Cerebellar cortex (tissue), 1 donor: ENCODE measurements at regions not wholly inside any gene's neighbourhood (a gene's known extent, or its start where the extent isn't known, plus 50 kb on each side); places are given as distances from the start of the nearest gene placed in this dataset.
"Not testable (repeated sequence)": the region's sequence is repeated elsewhere in the genome, so short reads cannot be mapped to it uniquely, and the experiment has no call there.

ENCODE experiments used
- DNase-seq: peaks from one replicate; pipeline ENCODE4 v3.0.0-alpha.2; 2015; ENCODE audit warnings: low spot score

- DNase-seq = no peak
Measured at GRCh38 chr13:90454002-90454636, 893.4 kb upstream of the MIR17HG start.

GRCh38 chr13:90455067-90455466 lies 892.4 kb upstream of the MIR17HG start:
- no peak for DNase-seq

GRCh38 chr13:90455823-90456222 lies 891.7 kb upstream of the MIR17HG start:
- no peak for DNase-seq

GRCh38 chr13:90461398-90461797 lies 886.1 kb upstream of the MIR17HG start:
- no peak for DNase-seq

GRCh38 chr13:90477216-90477615 lies 870.3 kb upstream of the MIR17HG start:
- DNase-seq = peak; percentile 12

GRCh38 chr13:90483906-90484305 lies 863.6 kb upstream of the MIR17HG start:
- no peak for DNase-seq

- peak; percentile 91 for DNase-seq
Measured at GRCh38 chr13:90485436-90485835, 862.1 kb upstream of the MIR17HG start.

GRCh38 chr13:90492872-90493271 lies 854.6 kb upstream of the MIR17HG start:
- no peak for DNase-seq

GRCh38 chr13:90493667-90494066 lies 853.8 kb upstream of the MIR17HG start:
- no peak for DNase-seq

- DNase-seq = not testable (repeated sequence)
Measured at GRCh38 chr13:90494849-90495248, 852.6 kb upstream of the MIR17HG start.

GRCh38 chr13:90498096-90498495 lies 849.4 kb upstream of the MIR17HG start:
- no peak for DNase-seq

- DNase-seq = no peak
Measured at GRCh38 chr13:90498816-90499215, 848.7 kb upstream of the MIR17HG start.

GRCh38 chr13:90500569-90500968 lies 846.9 kb upstream of the MIR17HG start:
- no peak for DNase-seq

GRCh38 chr13:90502153-90502552 lies 845.3 kb upstream of the MIR17HG start:
- no peak for DNase-seq

GRCh38 chr13:90502762-90503161 lies 844.7 kb upstream of the MIR17HG start:
- DNase-seq = no peak

- no peak for DNase-seq
Measured at GRCh38 chr13:90510319-90510718, 837.2 kb upstream of the MIR17HG start.

GRCh38 chr13:90511903-90512302 lies 835.6 kb upstream of the MIR17HG start:
- no peak for DNase-seq

GRCh38 chr13:90514712-90515111 lies 832.8 kb upstream of the MIR17HG start:
- not testable (repeated sequence) for DNase-seq

GRCh38 chr13:90518417-90518816 lies 829.1 kb upstream of the MIR17HG start:
- DNase-seq = no peak

- no peak for DNase-seq
Measured at GRCh38 chr13:90519157-90519556, 828.3 kb upstream of the MIR17HG start.

- no peak for DNase-seq
Measured at GRCh38 chr13:90526711-90527110, 820.8 kb upstream of the MIR17HG start.

- no peak for DNase-seq
Measured at GRCh38 chr13:90531744-90532143, 815.7 kb upstream of the MIR17HG start.

GRCh38 chr13:90532861-90533492 lies 814.5 kb upstream of the MIR17HG start:
- no peak for DNase-seq

GRCh38 chr13:90533866-90534265 lies 813.6 kb upstream of the MIR17HG start:
- no peak for DNase-seq
